NCI-H748 treated with DMSO at 0.1 percent for 48 hours (cell line): ENCODE measurements at regions not wholly inside any gene's neighbourhood (a gene's known extent, or its start where the extent isn't known, plus 50 kb on each side); places are given as distances from the start of the nearest gene placed in this dataset.
"Not testable (repeated sequence)": the region's sequence is repeated elsewhere in the genome, so short reads cannot be mapped to it uniquely, and the experiment has no call there.

Experiments used
- DNase-seq: peaks from one replicate; lab custom pipeline; 2025; lab: John Stamatoyannopoulos, UW

GRCh38 chr6:113039005-113039404 is 691.9 kb downstream of the RFPL4B start:
- no peak for DNase-seq

- no peak for DNase-seq
Measured at GRCh38 chr6:113047148-113047547, 700.0 kb downstream of the RFPL4B start.

- no peak for DNase-seq
Measured at GRCh38 chr6:113047932-113048331, 700.8 kb downstream of the RFPL4B start.

GRCh38 chr6:113048741-113049140 is 701.6 kb downstream of the RFPL4B start:
- DNase-seq, result no peak

- no peak for DNase-seq
Measured at GRCh38 chr6:113049190-113049589, 702.1 kb downstream of the RFPL4B start.

- DNase-seq, result no peak
Measured at GRCh38 chr6:113050010-113050858, 703.1 kb downstream of the RFPL4B start.

- no peak for DNase-seq
Measured at GRCh38 chr6:113050979-113051378, 703.8 kb downstream of the RFPL4B start.

- DNase-seq, result no peak
Measured at GRCh38 chr6:113052506-113052905, 705.4 kb downstream of the RFPL4B start.

- no peak for DNase-seq
Measured at GRCh38 chr6:113055061-113055460, 707.9 kb downstream of the RFPL4B start.

GRCh38 chr6:113055998-113056397 is 708.9 kb downstream of the RFPL4B start:
- no peak for DNase-seq

GRCh38 chr6:113057567-113058053 is 710.5 kb downstream of the RFPL4B start:
- DNase-seq, result no peak

- no peak for DNase-seq
Measured at GRCh38 chr6:113060664-113061063, 713.5 kb downstream of the RFPL4B start.

GRCh38 chr6:113065611-113066010 is 718.5 kb downstream of the RFPL4B start:
- DNase-seq, result no peak

GRCh38 chr6:113067612-113068275 is 720.6 kb downstream of the RFPL4B start:
- DNase-seq, result no peak

GRCh38 chr6:113068570-113068969 is 721.4 kb downstream of the RFPL4B start:
- DNase-seq, result no peak

GRCh38 chr6:113070681-113071080 is 723.6 kb downstream of the RFPL4B start:
- DNase-seq, result not testable (repeated sequence)

- no peak for DNase-seq
Measured at GRCh38 chr6:113073611-113074191, 726.6 kb downstream of the RFPL4B start.

GRCh38 chr6:113076116-113076515 is 729.0 kb downstream of the RFPL4B start:
- no peak for DNase-seq

- no peak for DNase-seq
Measured at GRCh38 chr6:113076816-113077215, 729.7 kb downstream of the RFPL4B start.

GRCh38 chr6:113077794-113078193 is 730.7 kb downstream of the RFPL4B start:
- no peak for DNase-seq

GRCh38 chr6:113078791-113079190 is 731.7 kb downstream of the RFPL4B start:
- DNase-seq, result no peak

GRCh38 chr6:113082745-113083144 is 735.6 kb downstream of the RFPL4B start:
- DNase-seq, result no peak

- DNase-seq, result no peak
Measured at GRCh38 chr6:113083947-113084346, 736.8 kb downstream of the RFPL4B start.
